IPS-15b (cell line): ENCODE measurements at regions not wholly inside any gene's neighbourhood (a gene's known extent, or its start where the extent isn't known, plus 50 kb on each side); places are given as distances from the start of the nearest gene placed in this dataset.

Experiments used
- H3K27me3 ChIP-seq: one replicate; pipeline ENCODE4 v1.6.1; 2013; ENCODE audit warnings: low read length; ENCODE audit not compliant: control insufficient read depth, insufficient read depth
- H3K36me3 ChIP-seq: one replicate; pipeline ENCODE4 v1.6.1; 2013; ENCODE audit warnings: low read length; ENCODE audit not compliant: control insufficient read depth, insufficient read depth
- H3K4me1 ChIP-seq: one replicate; pipeline ENCODE4 v1.6.1; 2013; ENCODE audit warnings: mild to moderate bottlenecking, low read length; ENCODE audit not compliant: control insufficient read depth, insufficient read depth
- H3K4me3 ChIP-seq: one replicate; pipeline ENCODE4 v1.5.1; 2013; ENCODE audit warnings: low read depth, low read length
- H3K9ac ChIP-seq: one replicate; pipeline ENCODE4 v1.6.1; 2013; ENCODE audit warnings: low read depth, mild to moderate bottlenecking, low read length
- H3K9me3 ChIP-seq: one replicate; pipeline ENCODE4 v1.6.1; 2013; ENCODE audit warnings: mild to moderate bottlenecking, low read length; ENCODE audit not compliant: control insufficient read depth, insufficient read depth

- no peaks in the 10 kb centered on the region for H3K27me3 ChIP-seq
- peaks cover 21% of the 10 kb centered on the region for H3K4me1 ChIP-seq
- H3K9me3 ChIP-seq = no peaks in the 10 kb centered on the region
- no peaks in the 10 kb centered on the region for H3K36me3 ChIP-seq
- no peak overlapping the region for H3K9ac ChIP-seq
- no peak overlapping the region for H3K4me3 ChIP-seq
These were observed 360.8 kb upstream of the RGMA start for GRCh38 chr15:93449798-93450197.

DNA sequence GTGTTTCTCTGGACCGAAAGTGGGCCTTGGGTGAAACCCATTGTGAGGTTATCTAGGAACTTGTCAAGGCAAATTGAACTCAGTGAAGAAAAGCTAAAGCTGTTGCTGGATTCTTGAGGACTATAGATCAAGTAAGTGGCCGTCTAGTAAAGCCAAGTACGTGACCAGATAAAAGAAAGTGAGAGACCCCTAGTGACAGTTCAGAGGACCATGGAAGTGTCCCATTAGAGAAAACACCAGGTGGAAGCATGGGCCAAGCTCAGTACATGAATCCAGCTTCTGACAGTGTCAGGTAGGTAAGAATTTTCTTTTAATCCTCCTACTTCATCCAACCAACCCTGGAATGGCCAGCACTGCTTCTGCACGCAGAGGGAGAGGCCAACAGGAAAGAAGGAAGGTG lies 349.3 kb upstream of the RGMA start:
- no peak overlapping the region for H3K4me3 ChIP-seq
- no peaks in the 10 kb centered on the region for H3K36me3 ChIP-seq
- no peaks in the 10 kb centered on the region for H3K27me3 ChIP-seq
- H3K9ac ChIP-seq = no peak overlapping the region
- H3K4me1 ChIP-seq = no peaks in the 10 kb centered on the region
- no peaks in the 10 kb centered on the region for H3K9me3 ChIP-seq

GRCh38 chr15:93432474-93432873 lies 343.5 kb upstream of the RGMA start:
- H3K9ac ChIP-seq = no peak overlapping the region
- peaks cover 3% of the 10 kb centered on the region for H3K4me1 ChIP-seq
- H3K27me3 ChIP-seq = no peaks in the 10 kb centered on the region
- H3K4me3 ChIP-seq = no peak overlapping the region
- H3K36me3 ChIP-seq = no peaks in the 10 kb centered on the region
- H3K9me3 ChIP-seq = no peaks in the 10 kb centered on the region

DNA sequence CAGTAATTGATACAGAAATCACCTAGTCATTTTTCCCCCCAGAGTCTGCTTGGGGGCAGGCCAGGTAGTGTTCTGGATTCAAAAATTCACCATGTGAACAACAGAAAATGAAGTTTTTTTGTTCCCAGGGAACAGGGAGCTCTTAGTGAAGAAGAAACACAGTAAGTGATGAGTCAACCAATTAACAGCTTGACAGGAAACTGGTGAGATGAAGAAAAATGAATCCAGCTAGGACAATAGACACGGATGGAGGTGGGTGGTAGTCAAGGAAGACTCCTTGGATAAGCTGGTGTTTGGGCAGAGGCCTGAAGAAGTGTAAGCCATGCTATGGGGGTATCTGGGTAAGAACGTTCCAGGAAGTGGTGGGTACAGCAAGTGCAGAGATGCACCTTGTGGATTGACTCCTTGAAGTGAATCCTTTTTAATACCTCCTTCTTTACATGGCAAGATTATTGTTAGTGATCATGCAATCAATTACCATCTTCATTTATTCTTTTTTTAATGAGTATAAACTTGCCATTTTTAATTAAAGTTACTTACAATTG lies 339.9 kb upstream of the RGMA start:
- no peaks in the 10 kb centered on the region for H3K27me3 ChIP-seq
- no peak overlapping the region for H3K9ac ChIP-seq
- H3K4me3 ChIP-seq = no peak overlapping the region
- H3K36me3 ChIP-seq = no peaks in the 10 kb centered on the region
- peaks cover 4% of the 10 kb centered on the region for H3K4me1 ChIP-seq
- no peaks in the 10 kb centered on the region for H3K9me3 ChIP-seq

DNA sequence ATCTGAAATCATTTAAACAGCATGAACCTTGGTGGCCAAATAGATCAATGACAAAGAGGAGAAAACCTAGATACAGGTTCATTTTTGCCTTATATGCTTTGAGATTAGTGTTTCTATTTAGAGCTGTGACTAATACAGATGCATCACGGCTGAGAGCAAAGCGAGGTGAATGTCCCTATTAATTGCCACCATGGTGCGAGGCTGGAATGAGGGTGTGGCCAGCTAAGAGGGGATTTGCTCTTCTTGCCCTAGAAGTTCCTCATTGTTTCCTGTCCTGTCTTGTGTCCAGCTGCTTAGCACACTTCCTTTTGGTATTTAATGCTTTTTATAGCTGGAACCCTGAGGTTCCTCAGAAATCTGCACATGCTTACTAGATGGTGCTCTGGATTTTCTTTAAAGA lies 339.1 kb upstream of the RGMA start:
- H3K27me3 ChIP-seq = no peaks in the 10 kb centered on the region
- H3K4me1 ChIP-seq = peaks cover 4% of the 10 kb centered on the region
- no peaks in the 10 kb centered on the region for H3K36me3 ChIP-seq
- H3K9me3 ChIP-seq = no peaks in the 10 kb centered on the region
- H3K9ac ChIP-seq = no peak overlapping the region
- no peak overlapping the region for H3K4me3 ChIP-seq

GRCh38 chr15:93424131-93424530 lies 335.1 kb upstream of the RGMA start:
- H3K4me1 ChIP-seq = peaks cover 4% of the 10 kb centered on the region
- no peak overlapping the region for H3K9ac ChIP-seq
- H3K36me3 ChIP-seq = no peaks in the 10 kb centered on the region
- H3K4me3 ChIP-seq = no peak overlapping the region
- H3K9me3 ChIP-seq = no peaks in the 10 kb centered on the region
- no peaks in the 10 kb centered on the region for H3K27me3 ChIP-seq

GRCh38 chr15:93422476-93422875 lies 333.5 kb upstream of the RGMA start:
- Histone ChIP-seq H3K36me3 (no peaks in the 10 kb centered on the region), H3K4me1 (peaks cover 1% of the 10 kb centered on the region), H3K27me3 (no peaks in the 10 kb centered on the region), H3K9ac (no peak overlapping the region), H3K9me3 (no peaks in the 10 kb centered on the region), H3K4me3 (no peak overlapping the region)

- Histone ChIP-seq H3K4me3 (no peak overlapping the region), H3K4me1 (no peaks in the 10 kb centered on the region), H3K9me3 (no peaks in the 10 kb centered on the region), H3K36me3 (no peaks in the 10 kb centered on the region), H3K9ac (no peak overlapping the region), H3K27me3 (no peaks in the 10 kb centered on the region)
These were observed 331.5 kb upstream of the RGMA start for GRCh38 chr15:93420477-93420876.

- no peaks in the 10 kb centered on the region for H3K27me3 ChIP-seq
These were observed 331.0 kb upstream of the RGMA start for GRCh38 chr15:93420050-93420452.

DNA sequence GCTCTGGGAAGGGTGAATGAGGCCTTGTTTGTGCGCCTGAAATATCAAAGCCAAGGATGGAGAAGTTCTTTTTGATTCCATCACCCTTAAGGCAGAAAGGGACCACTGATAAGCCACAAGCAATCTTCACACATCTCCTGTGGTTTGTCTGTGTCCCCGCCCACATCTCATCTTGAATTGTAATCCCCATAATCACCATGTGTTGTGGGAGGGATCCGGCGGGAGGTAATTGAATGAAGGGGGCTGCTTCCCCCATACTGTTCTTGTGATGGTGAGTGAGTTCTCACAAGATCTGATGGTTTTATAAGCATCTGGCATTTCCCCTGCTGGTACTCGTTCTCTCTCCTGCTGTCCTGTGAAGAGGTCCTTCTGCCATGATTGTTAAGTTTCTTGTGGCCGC lies 329.6 kb upstream of the RGMA start:
- H3K27me3 ChIP-seq = no peaks in the 10 kb centered on the region
- H3K4me1 ChIP-seq = no peaks in the 10 kb centered on the region
- no peak overlapping the region for H3K9ac ChIP-seq
- H3K9me3 ChIP-seq = no peaks in the 10 kb centered on the region
- no peaks in the 10 kb centered on the region for H3K36me3 ChIP-seq
- no peak overlapping the region for H3K4me3 ChIP-seq

More at GRCh38 chr15:93420050-93420452, 331.0 kb upstream of the RGMA start:
- no peaks in the 10 kb centered on the region for H3K4me1 ChIP-seq
- no peak overlapping the region for H3K4me3 ChIP-seq
- no peaks in the 10 kb centered on the region for H3K36me3 ChIP-seq
- H3K9me3 ChIP-seq = no peaks in the 10 kb centered on the region
- no peak overlapping the region for H3K9ac ChIP-seq

DNA sequence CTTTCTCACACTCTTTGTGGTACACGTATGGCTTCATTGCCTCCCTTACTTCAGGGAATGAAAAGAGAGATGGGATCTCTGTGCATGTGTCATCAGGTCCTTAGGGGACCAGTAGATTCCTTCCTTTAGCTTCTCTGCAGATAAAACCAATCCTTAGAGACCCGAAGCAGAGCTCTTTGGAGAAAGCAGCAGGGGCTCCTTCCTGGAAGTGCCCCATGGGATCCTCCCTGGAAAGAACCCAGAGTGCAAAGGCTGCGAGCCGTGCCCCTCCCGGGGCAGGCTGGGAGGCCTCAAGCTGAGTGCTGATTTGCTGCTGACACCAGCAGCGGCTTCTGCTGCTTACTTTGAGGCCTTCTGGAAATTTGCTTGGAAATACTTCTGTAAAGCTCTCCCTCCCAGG lies 328.6 kb upstream of the RGMA start:
- no peaks in the 10 kb centered on the region for H3K27me3 ChIP-seq
- no peak overlapping the region for H3K9ac ChIP-seq
- H3K4me3 ChIP-seq = no peak overlapping the region
- no peaks in the 10 kb centered on the region for H3K36me3 ChIP-seq
- no peaks in the 10 kb centered on the region for H3K9me3 ChIP-seq
- H3K4me1 ChIP-seq = no peaks in the 10 kb centered on the region

DNA sequence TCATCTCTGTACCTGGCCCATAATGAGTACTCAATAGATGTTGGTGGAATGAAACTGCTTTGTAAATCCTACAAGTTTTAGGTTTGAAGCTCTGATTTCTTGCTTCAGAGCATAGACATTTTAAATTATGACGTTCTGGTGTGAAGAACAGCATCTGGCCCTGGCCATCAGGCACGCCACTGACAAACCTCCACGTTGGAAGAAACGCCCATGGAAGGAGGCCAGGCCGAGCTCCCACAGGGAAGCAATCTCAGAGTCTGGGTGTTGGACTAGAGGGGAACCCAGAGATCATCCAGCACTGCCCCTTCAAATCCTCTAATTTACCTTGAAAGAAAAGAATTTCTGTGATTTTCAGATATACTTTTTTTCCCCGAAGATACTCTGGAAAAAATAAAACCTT lies 328.1 kb upstream of the RGMA start:
- Histone ChIP-seq H3K36me3 (no peaks in the 10 kb centered on the region), H3K9me3 (no peaks in the 10 kb centered on the region), H3K4me1 (no peaks in the 10 kb centered on the region), H3K9ac (no peak overlapping the region), H3K27me3 (no peaks in the 10 kb centered on the region), H3K4me3 (no peak overlapping the region)
